HL-60 (cell line): ENCODE measurements at regions not wholly inside any gene's neighbourhood (a gene's known extent, or its start where the extent isn't known, plus 50 kb on each side); places are given as distances from the start of the nearest gene placed in this dataset.

Experiments
- CTCF ChIP-seq: IDR thresholded peaks from one replicate; pipeline ENCODE4 v1.5.1; 2011; ENCODE audit warnings: low read length, control low read depth, inconsistent platforms; ENCODE audit not compliant: insufficient read depth
- GABPA ChIP-seq: IDR thresholded peaks from 2 replicates; pipeline ENCODE4 v1.6.1; 2012; ENCODE audit warnings: low read depth
- POLR2AphosphoS5 ChIP-seq: IDR thresholded peaks from 2 replicates; pipeline ENCODE4 v1.6.1; 2012; ENCODE audit warnings: low read depth
- TF ChIP-seq, protein P1 (sequence below): IDR thresholded peaks from 2 replicates; pipeline ENCODE4 v1.6.1; 2012; ENCODE audit warnings: low read depth; ENCODE audit not compliant: insufficient replicate concordance

GRCh38 chr15:75785771-75786574 lies 57.3 kb upstream of the UBE2Q2 start:
- no peak for TF ChIP-seq CTCF
- no peak for TF ChIP-seq GABPA
- TF ChIP-seq, protein P1, sequence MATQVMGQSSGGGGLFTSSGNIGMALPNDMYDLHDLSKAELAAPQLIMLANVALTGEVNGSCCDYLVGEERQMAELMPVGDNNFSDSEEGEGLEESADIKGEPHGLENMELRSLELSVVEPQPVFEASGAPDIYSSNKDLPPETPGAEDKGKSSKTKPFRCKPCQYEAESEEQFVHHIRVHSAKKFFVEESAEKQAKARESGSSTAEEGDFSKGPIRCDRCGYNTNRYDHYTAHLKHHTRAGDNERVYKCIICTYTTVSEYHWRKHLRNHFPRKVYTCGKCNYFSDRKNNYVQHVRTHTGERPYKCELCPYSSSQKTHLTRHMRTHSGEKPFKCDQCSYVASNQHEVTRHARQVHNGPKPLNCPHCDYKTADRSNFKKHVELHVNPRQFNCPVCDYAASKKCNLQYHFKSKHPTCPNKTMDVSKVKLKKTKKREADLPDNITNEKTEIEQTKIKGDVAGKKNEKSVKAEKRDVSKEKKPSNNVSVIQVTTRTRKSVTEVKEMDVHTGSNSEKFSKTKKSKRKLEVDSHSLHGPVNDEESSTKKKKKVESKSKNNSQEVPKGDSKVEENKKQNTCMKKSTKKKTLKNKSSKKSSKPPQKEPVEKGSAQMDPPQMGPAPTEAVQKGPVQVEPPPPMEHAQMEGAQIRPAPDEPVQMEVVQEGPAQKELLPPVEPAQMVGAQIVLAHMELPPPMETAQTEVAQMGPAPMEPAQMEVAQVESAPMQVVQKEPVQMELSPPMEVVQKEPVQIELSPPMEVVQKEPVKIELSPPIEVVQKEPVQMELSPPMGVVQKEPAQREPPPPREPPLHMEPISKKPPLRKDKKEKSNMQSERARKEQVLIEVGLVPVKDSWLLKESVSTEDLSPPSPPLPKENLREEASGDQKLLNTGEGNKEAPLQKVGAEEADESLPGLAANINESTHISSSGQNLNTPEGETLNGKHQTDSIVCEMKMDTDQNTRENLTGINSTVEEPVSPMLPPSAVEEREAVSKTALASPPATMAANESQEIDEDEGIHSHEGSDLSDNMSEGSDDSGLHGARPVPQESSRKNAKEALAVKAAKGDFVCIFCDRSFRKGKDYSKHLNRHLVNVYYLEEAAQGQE: no peak
- TF ChIP-seq POLR2AphosphoS5: no peak
